ENCODE measurements at regions not wholly inside any gene's neighbourhood (a gene's known extent, or its start where the extent isn't known, plus 50 kb on each side); places are given as distances from the start of the nearest gene placed in this dataset.
A peak's percentile ranks its signal among the peaks of the same experiment; 100 is the strongest.

DNA sequence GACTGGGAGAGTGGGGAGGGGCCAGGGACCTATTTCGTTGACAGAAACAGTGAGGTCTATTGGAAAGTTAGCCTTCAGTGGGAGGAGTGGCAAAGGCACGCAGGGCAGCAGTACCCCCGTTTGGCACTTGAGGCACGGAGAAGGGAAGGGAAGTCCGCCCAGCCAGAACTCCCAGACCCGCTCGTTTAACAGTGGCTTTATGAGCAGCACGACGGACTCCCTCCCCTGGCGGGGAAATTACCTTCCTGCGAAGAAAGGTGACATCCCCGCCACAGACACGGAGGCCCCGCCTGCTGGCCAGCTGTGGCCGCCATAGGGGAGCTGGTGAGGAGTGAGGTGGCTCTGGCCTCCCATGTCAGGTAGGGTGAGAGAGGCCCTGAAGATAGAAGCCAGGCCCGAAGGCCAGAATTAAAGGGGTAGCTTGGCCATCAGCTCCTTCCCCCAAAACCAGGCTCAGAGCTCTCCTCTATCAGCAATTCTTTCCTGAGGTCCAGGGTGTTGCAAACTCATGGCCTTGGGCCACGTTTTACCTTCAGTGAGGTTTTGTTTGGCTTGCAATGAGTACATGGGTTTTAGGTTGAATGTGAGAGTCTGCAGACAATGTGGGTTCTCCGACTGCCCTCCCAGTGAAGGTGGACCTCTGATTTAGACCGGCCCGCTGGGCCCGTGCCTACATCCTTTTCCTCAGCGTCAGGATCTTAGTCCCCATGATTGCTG, 123.7 kb downstream of the MRPL14 start:
- POLR2A ChIA-PET, result no interaction called here
- DNase-seq (peak in 3 of 35 experiments; percentile 12 to 37 (median 14)), ATAC-seq (replicated peaks in 1 of 4) (no peak)
- peak overlapping the region in 2 of 3 donors; percentile 62 to 68 for H3K4me3 Mint-ChIP-seq
- H3K27ac Mint-ChIP-seq, result no peak overlapping the region
- H3K4me1 ChIP-seq (ENCODE audit: control insufficient read depth in 1 of 2, extremely low read depth in 1 of 2, insufficient read depth in 2 of 2, low read length in 2 of 2), result peaks cover 0 to 28% of the 10 kb centered on the region in 2 experiments
- H3K27ac ChIP-seq (ENCODE audit: low read length), result no peak overlapping the region
- peaks cover 4 to 10% (median 9%) of the 10 kb centered on the region in 3 donors for H3K4me1 Mint-ChIP-seq
- H3K27me3 Mint-ChIP-seq, result peaks cover 33 to 66% of the 10 kb centered on the region in 2 donors
- H3K36me3 Mint-ChIP-seq, result no peaks in the 10 kb centered on the region
- CTCF ChIA-PET, result interaction anchor here in 1 of 2 donors (0.6 kb wide), 1 partner anchor 209 kb away, joined by 3 read pairs; no protein-coding TSS in a partner anchor
- 56% methylated on average over 13 of the region's 22 CpGs for WGBS (ENCODE audit: insufficient coverage)
- H3K9me3 ChIP-seq, result no peaks in the 10 kb centered on the region
- H3K27me3 ChIP-seq (replicated peaks in 1 of 2; ENCODE audit: control insufficient read depth in 2 of 2, extremely low read depth in 1 of 2, insufficient read depth in 2 of 2, low read length in 1 of 2), result peaks cover 2 to 86% of the 10 kb centered on the region in 2 experiments
- peak overlapping the region; percentile 43 to 71 for H3K4me3 ChIP-seq (ENCODE audit: control insufficient read depth in 1 of 2, extremely low read depth in 1 of 2, low read length in 1 of 2)
- H3K9me3 Mint-ChIP-seq, result no peaks in the 10 kb centered on the region
- no peaks in the 10 kb centered on the region for H3K36me3 ChIP-seq (ENCODE audit: control insufficient read depth in 2 of 2, extremely low read depth in 1 of 2, insufficient read depth in 1 of 2, low read length in 1 of 2)

DNA sequence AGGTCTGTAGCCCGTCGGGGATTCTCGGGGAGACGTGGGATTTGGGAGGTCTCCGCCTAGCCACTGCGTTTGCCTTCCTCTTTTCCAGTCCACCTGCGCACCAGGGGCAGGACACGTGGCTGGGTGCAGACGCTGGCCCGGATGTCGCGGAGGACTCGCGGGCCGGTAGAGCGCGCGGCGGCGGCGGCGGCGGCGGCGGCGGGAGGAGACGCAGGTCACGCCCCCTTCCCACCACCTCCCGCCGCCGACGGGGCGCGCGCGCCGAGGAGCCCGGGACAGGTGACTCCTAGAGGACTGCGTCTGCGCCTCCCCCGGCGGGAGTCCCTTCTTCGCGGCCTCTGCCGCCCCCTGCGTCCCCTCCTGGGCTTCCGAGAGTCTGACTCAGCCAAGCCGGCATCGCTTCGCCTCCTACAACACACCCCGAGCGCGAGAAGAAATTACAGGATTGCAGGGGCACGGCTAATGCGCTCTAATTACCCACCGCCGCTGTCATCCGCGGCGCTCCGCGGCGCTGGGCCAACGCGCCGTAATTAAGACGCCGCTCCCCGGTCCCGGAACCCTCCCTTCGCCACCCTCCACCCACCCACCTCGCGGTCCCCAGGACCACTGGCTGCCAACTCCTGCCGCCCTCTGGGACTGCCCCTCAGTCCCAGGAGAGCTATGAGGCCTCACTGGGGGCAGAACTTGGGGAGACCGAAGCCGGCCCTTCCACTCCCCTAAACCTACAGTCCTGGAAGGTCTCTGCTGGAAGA, 124.5 kb downstream of the MRPL14 start:
- Mint-ChIP-seq H3K27me3 (peaks cover 33 to 64% of the 10 kb centered on the region in 2 donors), H3K4me3 (peak overlapping the region; percentile 62 to 73 (median 68))

DNA sequence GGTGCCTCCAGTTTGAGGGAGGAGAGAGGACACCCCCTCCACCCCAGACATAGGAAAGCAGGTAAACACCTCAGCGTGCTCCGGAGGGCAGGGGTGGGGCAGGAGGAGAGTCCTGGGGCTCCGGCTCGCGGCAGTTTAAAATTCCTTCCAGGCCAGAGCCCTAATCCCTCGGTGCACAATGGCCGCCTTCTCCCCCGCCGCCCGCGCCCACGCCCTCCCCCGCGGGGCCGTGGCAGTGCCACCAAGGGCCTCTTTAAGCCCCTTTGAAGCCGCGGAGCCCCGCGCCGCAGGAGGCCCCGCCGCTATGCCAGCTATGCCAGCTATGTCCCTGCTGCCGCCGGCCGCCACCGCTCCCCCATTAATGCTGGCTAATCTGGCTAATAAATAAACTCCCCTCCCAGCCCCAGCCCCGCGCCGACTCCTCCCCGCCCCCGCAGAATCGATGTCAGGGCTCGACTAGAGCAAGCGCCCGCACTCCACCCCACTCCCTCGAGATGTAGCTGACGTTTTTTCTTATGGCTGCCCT, 125.1 kb downstream of the MRPL14 start:
- H3K4me1 Mint-ChIP-seq, result peaks cover 4 to 10% (median 9%) of the 10 kb centered on the region in 3 donors
- WGBS (ENCODE audit: insufficient coverage), result 11% methylated on average over 19 of the region's 37 CpGs
- peak overlapping the region; percentile 21 to 62 (median 25) for H3K4me3 Mint-ChIP-seq
- ChIA-PET CTCF (no interaction called here), POLR2A (no interaction called here)
- peak; percentile 47 to 64 (median 48) for ATAC-seq (replicated peaks in 1 of 4)
- H3K9me3 Mint-ChIP-seq, result no peaks in the 10 kb centered on the region
- Histone ChIP-seq H3K36me3 (ENCODE audit: control insufficient read depth in 2 of 2, extremely low read depth in 1 of 2, insufficient read depth in 1 of 2, low read length in 1 of 2) (no peaks in the 10 kb centered on the region), H3K4me3 (ENCODE audit: control insufficient read depth in 1 of 2, extremely low read depth in 1 of 2, low read length in 1 of 2) (peak overlapping the region; percentile 43 to 47), H3K4me1 (ENCODE audit: control insufficient read depth in 1 of 2, extremely low read depth in 1 of 2, insufficient read depth in 2 of 2, low read length in 2 of 2) (peaks cover 0 to 28% of the 10 kb centered on the region in 2 experiments), H3K27ac (ENCODE audit: low read length) (no peak overlapping the region), H3K9me3 (no peaks in the 10 kb centered on the region), H3K27me3 (replicated peaks in 1 of 2; ENCODE audit: control insufficient read depth in 2 of 2, extremely low read depth in 1 of 2, insufficient read depth in 2 of 2, low read length in 1 of 2) (peaks cover 2 to 77% of the 10 kb centered on the region in 2 experiments)
- DNase-seq, result peak in 2 of 35 experiments; percentile 9 to 20
- peaks cover 29 to 60% of the 10 kb centered on the region in 2 donors for H3K27me3 Mint-ChIP-seq
- H3K36me3 Mint-ChIP-seq, result no peaks in the 10 kb centered on the region
- H3K27ac Mint-ChIP-seq, result no peak overlapping the region

More for the DNA sequence above, 124.5 kb downstream of the MRPL14 start:
- H3K4me1 ChIP-seq (ENCODE audit: control insufficient read depth in 1 of 2, extremely low read depth in 1 of 2, insufficient read depth in 2 of 2, low read length in 2 of 2), result peaks cover 0 to 28% of the 10 kb centered on the region in 2 experiments
- DNase-seq (peak; percentile 4 to 67 (median 34)), ATAC-seq (replicated peaks in 1 of 4) (peak; percentile 80 to 86 (median 83))
- H3K36me3 ChIP-seq (ENCODE audit: control insufficient read depth in 2 of 2, extremely low read depth in 1 of 2, insufficient read depth in 1 of 2, low read length in 1 of 2), result no peaks in the 10 kb centered on the region
- H3K27ac Mint-ChIP-seq, result no peak overlapping the region
- peaks cover 2 to 79% of the 10 kb centered on the region in 2 experiments for H3K27me3 ChIP-seq (replicated peaks in 1 of 2; ENCODE audit: control insufficient read depth in 2 of 2, extremely low read depth in 1 of 2, insufficient read depth in 2 of 2, low read length in 1 of 2)
- no peak overlapping the region for H3K27ac ChIP-seq (ENCODE audit: low read length)
- H3K4me3 ChIP-seq (ENCODE audit: control insufficient read depth in 1 of 2, extremely low read depth in 1 of 2, low read length in 1 of 2), result peak overlapping the region; percentile 43 to 71
- H3K9me3 ChIP-seq, result no peaks in the 10 kb centered on the region
- 0% methylated on average over 40 of the region's 76 CpGs for WGBS (ENCODE audit: insufficient coverage)
- peaks cover 4 to 10% (median 9%) of the 10 kb centered on the region in 3 donors for H3K4me1 Mint-ChIP-seq
- ChIA-PET CTCF (no interaction called here), POLR2A (no interaction called here)
- H3K9me3 Mint-ChIP-seq, result no peaks in the 10 kb centered on the region
- H3K36me3 Mint-ChIP-seq, result no peaks in the 10 kb centered on the region

DNA sequence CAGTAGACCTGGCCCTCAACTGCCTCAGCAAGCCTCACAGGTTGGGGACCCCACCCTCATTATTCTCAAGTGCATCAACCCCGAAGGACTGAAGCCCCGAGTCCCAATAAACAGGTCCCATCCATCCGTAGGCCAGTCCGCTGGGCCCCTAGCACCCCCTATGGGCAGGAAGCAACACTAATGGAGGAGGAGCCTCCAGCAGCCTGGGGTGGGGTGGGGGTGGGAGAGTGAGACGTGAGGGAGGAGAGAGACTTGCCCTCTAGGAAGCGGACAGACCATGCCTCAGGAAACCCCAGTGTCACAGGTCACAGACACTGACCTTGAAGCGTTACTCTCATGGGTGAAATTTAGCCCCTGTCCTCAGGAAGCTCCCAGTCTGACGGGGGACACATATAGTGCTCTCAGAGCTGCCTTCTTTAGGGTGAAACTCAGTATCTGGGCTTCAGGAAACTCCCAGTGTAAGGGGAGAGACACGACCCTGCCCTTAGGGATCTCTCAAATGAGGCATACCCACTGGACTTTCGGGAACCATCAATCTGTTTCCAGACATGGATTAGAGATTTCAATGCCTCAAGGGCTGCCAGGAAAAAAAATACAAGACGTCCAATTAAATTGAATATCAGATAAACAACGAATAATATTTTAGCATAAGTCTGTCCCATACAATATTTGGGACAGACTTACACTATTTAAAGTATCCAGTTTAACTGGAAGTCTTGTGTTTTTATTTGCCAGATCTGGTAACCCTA, 125.8 kb downstream of the MRPL14 start:
- Histone ChIP-seq H3K27ac (ENCODE audit: low read length) (no peak overlapping the region), H3K9me3 (no peaks in the 10 kb centered on the region), H3K4me1 (ENCODE audit: control insufficient read depth in 1 of 2, extremely low read depth in 1 of 2, insufficient read depth in 2 of 2, low read length in 2 of 2) (peaks cover 0 to 28% of the 10 kb centered on the region in 2 experiments), H3K36me3 (ENCODE audit: control insufficient read depth in 2 of 2, extremely low read depth in 1 of 2, insufficient read depth in 1 of 2, low read length in 1 of 2) (no peaks in the 10 kb centered on the region), H3K27me3 (replicated peaks in 1 of 2; ENCODE audit: control insufficient read depth in 2 of 2, extremely low read depth in 1 of 2, insufficient read depth in 2 of 2, low read length in 1 of 2) (peaks cover 2 to 70% of the 10 kb centered on the region in 2 experiments), H3K4me3 (ENCODE audit: control insufficient read depth in 1 of 2, extremely low read depth in 1 of 2, low read length in 1 of 2) (peak overlapping the region in 1 of 2 donors; percentile 47)
- peak overlapping the region in 2 of 3 donors; percentile 44 to 62 for H3K4me3 Mint-ChIP-seq
- ATAC-seq (replicated peaks in 1 of 4) (no peak), DNase-seq (peak in 1 of 35 experiments; percentile 11)
- no peaks in the 10 kb centered on the region for H3K9me3 Mint-ChIP-seq
- no peak overlapping the region for H3K27ac Mint-ChIP-seq
- 65% methylated on average over 5 of the region's 12 CpGs for WGBS (ENCODE audit: insufficient coverage)
- CTCF ChIA-PET, result no interaction called here
- peaks cover 27 to 55% of the 10 kb centered on the region in 2 donors for H3K27me3 Mint-ChIP-seq
- H3K36me3 Mint-ChIP-seq, result no peaks in the 10 kb centered on the region
- POLR2A ChIA-PET, result no interaction called here
- H3K4me1 Mint-ChIP-seq, result peaks cover 4 to 10% (median 9%) of the 10 kb centered on the region in 3 donors

DNA sequence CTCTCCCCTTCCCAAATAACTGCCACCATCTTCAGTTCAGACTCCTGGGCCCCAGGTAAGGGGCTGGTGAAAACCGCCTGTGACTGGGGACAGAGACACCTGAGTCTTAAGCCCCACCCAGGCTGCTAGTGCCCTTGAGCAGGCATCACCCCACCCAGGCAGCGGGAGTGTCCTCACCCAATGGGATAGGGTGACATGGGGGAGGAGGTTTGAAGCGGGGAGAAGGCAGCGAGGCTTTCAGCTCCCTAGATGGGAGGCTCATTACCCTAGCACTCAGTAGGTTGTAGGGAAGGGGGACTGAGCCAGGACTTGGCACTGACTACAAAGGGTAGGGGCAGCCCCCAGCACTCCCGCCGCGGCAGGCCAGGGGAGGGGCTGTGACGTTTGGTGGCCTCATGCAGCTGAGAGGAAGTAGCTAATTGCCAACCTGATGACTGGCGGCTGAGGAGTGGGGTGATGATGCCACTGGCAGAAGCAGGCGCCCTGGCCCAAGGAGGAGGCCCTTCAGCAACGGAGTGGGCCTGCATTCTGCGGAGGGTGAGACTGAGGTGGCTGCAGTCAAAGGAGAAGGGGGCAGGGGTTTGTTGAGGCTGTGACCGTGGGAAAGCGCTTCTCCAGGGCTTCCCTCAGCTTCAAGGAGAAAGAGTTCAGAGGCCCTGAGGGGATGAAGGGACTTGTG, 126.9 kb downstream of the MRPL14 start:
- peak in 1 of 4 experiments; percentile 28 for ATAC-seq (replicated peaks in 1 of 4)
- DNase-seq, result peak in 17 of 35 experiments; percentile 6 to 50 (median 17)
- H3K9me3 ChIP-seq, result no peaks in the 10 kb centered on the region
- Mint-ChIP-seq H3K27me3 (peaks cover 21 to 43% of the 10 kb centered on the region in 2 donors), H3K4me1 (peaks cover 4 to 10% (median 9%) of the 10 kb centered on the region in 3 donors), H3K9me3 (no peaks in the 10 kb centered on the region), H3K4me3 (no peak overlapping the region), H3K27ac (no peak overlapping the region), H3K36me3 (no peaks in the 10 kb centered on the region)
- H3K4me1 ChIP-seq (ENCODE audit: control insufficient read depth in 1 of 2, extremely low read depth in 1 of 2, insufficient read depth in 2 of 2, low read length in 2 of 2), result peaks cover 0 to 28% of the 10 kb centered on the region in 2 experiments
- H3K36me3 ChIP-seq (ENCODE audit: control insufficient read depth in 2 of 2, extremely low read depth in 1 of 2, insufficient read depth in 1 of 2, low read length in 1 of 2), result no peaks in the 10 kb centered on the region
- no peak overlapping the region for H3K4me3 ChIP-seq (ENCODE audit: control insufficient read depth in 1 of 2, extremely low read depth in 1 of 2, low read length in 1 of 2)
- H3K27ac ChIP-seq (ENCODE audit: low read length), result no peak overlapping the region
- POLR2A ChIA-PET, result no interaction called here
- CTCF ChIA-PET, result interaction anchor here in 1 of 2 donors (0.6 kb wide), 1 partner anchor 1123 kb away, joined by 3 read pairs; no protein-coding TSS in a partner anchor
- 24% methylated on average over 8 of the region's 14 CpGs for WGBS (ENCODE audit: insufficient coverage)
- H3K27me3 ChIP-seq (replicated peaks in 1 of 2; ENCODE audit: control insufficient read depth in 2 of 2, extremely low read depth in 1 of 2, insufficient read depth in 2 of 2, low read length in 1 of 2), result peaks cover 2 to 59% of the 10 kb centered on the region in 2 experiments
